ENCODE measurements at regions not wholly inside any gene's neighbourhood (a gene's known extent, or its start where the extent isn't known, plus 50 kb on each side); places are given as distances from the start of the nearest gene placed in this dataset.

DNA sequence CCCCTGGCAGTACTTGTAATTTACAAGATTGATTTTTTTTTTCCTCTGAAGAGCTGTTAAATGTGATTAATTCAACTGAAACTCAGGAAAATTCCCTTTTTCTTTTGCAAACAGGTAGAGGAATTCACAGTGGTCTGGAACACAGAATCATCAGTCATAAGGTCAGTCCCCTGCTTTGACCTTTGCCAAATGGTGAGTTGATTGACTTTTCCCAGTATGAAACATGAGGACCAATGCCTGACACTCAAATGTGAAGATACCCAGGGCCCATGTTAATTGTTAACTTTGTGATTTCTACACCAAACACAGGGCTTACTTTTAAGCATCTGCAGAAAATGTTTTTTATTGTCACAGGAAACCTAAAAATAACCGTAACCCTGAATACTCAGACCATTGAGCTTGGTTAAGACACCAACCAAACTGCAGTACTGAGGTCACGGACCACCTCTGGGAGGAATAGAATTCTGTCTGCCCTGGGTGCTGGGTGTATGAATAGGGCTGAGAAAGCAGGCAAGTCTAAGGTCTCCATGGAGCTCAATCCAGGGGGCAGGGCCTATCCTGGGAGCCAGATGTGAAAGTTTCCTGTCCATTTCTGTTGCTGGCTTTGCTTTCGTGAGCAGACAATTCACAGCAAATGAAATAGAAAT, 192.4 kb downstream of the TMX1 start:
- TF ChIP-seq, protein P1, sequence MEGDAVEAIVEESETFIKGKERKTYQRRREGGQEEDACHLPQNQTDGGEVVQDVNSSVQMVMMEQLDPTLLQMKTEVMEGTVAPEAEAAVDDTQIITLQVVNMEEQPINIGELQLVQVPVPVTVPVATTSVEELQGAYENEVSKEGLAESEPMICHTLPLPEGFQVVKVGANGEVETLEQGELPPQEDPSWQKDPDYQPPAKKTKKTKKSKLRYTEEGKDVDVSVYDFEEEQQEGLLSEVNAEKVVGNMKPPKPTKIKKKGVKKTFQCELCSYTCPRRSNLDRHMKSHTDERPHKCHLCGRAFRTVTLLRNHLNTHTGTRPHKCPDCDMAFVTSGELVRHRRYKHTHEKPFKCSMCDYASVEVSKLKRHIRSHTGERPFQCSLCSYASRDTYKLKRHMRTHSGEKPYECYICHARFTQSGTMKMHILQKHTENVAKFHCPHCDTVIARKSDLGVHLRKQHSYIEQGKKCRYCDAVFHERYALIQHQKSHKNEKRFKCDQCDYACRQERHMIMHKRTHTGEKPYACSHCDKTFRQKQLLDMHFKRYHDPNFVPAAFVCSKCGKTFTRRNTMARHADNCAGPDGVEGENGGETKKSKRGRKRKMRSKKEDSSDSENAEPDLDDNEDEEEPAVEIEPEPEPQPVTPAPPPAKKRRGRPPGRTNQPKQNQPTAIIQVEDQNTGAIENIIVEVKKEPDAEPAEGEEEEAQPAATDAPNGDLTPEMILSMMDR (IDR thresholded peaks at IDR 0.05; ENCODE audit: borderline replicate concordance, extremely low read depth, low read length, poor library complexity, severe bottlenecking) = no peak
- TF ChIP-seq EZH2 (IDR thresholded peaks at IDR 0.05; ENCODE audit: borderline replicate concordance, low read depth, low read length, severe bottlenecking) = no peak
